ENCODE measurements at regions not wholly inside any gene's neighbourhood (a gene's known extent, or its start where the extent isn't known, plus 50 kb on each side); places are given as distances from the start of the nearest gene placed in this dataset.
"Not testable (repeated sequence)": the region's sequence is repeated elsewhere in the genome, so short reads cannot be mapped to it uniquely, and the experiment has no call there.

DNA sequence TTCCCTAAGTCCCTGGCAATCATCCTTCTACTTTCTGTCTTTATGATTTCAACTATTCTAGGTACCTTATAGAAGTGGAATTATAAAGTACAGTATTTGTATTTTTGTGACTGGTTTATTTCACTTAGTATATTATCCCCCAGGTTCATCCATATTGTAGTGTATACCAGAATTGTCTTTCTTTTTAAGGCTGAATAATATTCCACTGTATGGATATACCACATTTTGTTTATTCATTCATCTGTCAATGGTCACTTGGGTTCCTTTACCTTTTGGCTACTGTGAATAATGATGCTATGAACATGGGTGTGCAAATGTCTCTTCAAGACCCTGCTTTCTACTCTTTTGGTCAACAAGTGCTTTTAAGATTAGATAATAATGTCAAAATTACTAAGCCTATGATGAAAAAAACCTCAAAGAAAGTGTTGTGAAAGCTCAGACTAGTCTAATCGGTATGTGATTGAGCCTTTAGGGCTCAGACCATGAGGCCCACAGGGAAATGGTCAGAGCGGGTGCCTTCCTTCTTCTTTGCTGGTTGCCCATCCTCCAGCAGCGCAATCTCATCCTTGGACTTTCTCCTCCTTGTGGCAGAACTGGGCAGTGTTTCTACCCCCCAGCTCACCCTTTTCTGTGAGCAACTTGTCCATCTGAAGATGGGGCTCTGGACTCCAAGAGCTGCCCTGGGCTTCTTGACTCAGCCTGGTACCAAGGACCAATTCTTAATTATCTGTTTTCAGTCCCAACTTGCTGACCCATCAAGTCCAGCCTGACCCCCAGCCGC, 105.4 kb downstream of the TTC8 start:
- DNase-seq = no peak

DNA sequence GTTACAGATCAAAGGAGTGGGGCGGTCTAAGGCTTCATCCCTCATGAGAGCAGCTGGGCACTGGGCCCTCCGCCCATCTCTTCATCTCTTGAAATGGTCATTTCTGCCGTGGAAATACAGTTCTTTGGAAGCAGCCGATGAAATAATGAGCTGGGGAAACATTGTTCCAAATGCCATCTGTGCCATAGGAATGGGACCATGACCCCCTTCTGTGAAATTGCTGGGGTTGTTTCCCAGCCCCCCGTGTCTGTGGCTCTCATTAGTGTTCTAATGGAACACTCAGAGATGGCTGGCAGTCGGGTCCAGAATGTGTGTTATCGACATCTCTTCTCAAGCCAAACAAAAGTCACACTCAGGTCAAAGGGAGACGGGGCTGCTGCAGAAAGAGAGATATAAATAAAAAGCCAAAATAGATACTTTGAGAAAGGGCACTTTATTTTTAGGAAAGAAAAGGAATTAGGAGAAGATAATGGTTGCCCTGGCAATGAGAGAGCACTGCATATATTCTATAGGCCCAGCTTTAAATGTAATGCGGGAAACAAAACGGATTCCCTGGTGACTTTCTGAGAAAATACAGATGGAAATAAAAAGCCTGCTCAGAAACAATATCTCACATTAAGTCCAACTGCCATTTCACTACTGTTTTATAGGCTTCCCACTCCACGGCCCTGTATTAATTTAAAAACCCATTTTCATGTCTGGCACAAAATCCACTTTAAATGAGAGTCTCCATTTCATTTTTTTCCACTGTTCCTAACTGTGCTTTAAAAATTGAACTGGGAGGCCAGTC, 107.1 kb downstream of the TTC8 start:
- no peak for DNase-seq

DNA sequence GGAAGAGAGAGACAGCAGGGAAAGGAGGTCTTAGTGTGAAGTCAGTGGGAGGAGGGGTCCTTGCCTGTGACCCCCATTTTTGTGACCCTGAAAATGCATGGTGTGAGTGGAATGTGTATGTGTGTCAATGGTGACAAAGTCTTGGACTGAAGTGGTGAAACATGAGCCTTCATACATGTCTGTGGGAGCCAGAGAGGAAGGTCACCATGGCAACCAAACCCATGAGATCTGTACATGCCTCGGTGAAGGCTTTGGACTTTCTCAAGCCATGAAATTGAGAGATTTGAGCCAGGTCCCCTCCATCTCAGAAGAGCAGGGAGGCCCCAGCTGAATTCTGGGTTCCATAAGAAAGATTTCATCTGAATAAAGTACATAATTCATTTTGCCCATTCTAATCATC, 108.7 kb downstream of the TTC8 start:
- DNase-seq = no peak

DNA sequence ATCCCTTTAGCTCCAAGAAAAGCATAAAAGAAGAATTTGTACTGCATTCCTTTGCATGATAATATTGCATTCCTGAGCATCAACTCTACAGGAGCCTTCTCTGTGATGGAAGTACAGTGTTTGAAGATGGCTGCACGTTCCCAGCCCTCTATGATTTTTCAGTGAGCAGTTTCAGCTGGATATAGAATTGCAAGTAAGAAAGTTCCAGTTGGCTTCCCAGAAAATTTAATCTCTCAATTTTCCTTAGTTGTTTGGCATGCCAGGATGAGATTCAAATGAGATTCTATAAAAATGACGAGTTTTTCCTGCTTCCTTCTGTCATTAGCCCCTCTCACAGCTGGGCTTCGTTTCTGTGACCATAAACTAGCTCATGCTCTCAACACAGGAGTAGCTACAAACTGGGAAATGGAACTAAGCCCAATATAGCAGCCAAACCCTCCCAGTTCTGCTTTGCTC, 109.9 kb downstream of the TTC8 start:
- DNase-seq = no peak

DNA sequence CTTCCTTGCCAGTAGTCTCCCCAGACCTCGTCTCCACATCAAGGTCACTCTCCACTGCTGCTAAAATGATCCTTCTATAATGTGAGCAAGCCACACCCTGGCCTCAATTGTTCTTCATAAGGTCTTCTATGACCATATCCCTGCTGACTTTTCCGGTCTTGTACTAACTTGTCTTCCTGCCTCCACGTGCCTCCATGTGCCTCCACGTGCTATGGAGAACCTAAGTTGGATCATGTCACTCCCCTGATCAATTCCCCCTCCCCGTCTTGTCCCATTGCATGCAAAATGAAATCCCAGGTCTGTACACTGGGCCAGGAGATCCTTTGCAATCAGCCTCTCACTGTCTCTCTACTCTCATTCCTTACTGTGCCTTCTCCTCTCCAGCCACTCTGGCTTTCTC, 110.6 kb downstream of the TTC8 start:
- no peak for DNase-seq

DNA sequence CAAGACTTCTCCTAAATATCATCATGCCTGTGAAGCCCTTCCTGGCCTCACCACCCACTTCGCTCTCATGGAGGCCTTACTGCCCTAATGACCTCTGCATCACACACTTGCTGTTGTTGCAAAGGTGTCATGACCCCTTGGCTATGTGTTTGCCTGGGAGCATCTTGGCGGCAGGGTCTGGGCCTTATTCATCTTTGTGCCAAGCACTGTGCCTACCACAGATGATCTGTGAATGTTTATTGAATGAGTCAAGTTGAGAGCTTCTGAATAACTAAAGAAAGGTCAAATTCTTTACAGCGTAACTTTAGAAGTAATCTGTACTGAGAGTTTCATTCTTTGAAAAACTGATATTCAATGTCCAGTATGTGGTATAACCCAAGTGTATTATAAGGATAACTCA, 113.3 kb downstream of the TTC8 start:
- no peak for DNase-seq

DNA sequence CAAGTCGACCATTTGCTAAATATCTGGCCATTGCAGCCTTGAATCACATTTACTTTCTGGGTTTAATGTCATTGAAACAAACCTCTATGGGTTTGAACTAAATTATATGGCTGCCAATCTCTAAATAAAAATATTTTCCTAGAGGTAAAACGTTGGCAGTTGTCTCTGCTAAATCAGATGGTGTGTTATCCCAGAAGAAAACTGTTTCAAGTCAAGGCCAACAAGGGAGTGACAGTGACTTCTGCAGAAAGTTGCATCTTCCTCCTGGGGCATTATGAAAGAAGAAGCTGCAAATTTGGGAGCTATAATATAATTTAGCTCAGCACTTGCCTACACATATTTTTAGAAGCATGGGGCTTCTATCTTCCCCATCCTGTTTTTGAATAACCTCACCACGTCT, 116.2 kb downstream of the TTC8 start:
- no peak for DNase-seq

DNA sequence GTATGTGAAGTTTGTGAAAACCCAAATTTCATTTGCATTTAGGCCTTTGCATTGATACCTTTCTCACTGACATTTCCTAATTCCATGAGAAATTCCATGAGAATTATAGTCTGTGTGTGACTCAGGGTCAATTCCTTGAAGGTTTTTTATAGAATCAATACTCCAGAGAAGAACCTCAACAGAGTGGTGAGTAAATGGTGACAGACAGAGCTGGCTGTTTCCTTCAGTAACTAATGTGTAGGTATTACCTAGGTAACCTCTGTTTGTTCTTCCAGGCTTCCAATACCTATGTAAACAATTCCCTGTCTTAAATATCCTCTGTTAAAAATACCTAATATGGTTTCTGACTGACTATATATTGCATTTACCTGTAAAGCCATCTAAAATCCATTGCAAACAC, 117.0 kb downstream of the TTC8 start:
- DNase-seq = no peak

DNA sequence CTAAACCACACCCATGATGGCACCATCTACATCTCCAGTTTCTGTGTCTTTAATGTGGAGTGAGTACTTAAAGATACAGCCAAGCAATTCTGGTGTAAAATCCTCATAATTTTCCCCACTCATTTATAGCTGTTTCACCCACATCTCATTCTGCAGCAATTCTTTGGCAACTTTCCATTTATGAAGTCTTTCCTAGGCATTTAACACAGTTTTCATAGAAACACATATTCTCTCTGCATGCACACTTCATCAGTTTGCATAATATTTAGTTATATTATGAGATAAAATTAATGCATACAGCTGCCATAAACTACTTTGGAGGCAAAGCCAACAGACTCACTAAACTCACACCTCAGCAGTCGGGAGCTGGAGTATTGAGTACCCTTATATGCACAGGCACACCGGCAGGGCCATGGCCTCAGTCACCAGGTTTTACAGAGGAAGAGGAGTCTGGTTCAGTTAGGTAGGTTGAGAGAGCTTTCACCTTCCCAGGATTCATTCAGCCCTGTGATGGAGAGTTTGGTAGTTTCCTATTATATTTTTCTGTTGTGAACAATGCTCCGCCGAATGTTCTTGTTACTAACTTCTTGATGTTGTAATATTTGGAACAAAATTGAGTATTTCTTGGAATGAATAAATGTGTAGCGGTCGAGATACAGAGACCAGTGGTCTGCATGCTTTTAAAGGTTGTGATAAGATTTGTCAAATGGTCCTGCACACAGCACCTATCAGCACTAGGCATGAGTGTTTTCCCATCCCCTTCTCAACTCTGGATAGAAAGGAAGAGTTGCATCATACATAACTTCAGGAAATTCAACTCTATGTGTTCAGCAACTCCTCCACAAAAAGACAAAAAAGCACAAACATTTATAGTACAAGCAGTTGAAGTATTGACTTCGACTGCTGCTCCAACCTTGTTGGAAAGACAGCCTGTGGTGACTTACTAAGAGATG, 123.5 kb downstream of the TTC8 start:
- DNase-seq = no peak

DNA sequence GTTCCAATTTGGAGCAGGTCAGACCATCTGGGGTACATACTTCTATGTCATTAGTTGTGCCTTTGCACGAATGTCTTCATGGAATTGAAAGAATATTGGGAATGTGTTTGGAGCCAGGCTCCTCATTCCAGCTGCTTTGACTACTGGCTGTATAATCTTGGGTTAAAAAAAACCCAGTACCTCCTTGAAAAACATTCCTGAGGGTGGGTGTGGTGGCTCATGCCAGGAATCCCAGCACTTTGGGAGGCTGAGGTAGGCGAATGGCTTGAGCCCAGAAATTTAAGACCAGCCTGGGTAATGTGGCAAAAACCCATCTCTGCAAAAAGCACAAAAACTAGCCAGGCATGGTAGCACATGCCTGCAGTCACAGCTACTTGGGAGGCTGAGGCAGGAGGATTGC, 125.6 kb downstream of the TTC8 start:
- no peak for DNase-seq

DNA sequence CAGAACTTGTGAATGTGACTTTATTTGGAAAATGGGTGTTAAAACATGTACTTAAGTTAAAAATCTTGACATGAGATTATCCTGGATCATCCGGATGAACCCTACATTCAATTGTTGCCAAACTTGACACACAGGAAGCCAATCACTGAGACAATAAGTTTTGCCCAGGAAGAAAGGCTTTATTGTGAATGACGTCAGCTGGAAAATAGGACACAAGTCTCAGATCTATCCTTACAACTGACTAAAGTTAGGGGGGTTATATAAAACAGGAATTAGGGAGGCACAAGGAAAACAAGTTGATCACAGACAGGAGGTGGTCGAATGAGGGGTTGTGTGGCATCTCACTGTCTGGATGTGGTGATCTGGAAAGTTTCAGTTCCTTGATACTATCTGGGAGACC, 126.9 kb downstream of the TTC8 start:
- no peak for DNase-seq

DNA sequence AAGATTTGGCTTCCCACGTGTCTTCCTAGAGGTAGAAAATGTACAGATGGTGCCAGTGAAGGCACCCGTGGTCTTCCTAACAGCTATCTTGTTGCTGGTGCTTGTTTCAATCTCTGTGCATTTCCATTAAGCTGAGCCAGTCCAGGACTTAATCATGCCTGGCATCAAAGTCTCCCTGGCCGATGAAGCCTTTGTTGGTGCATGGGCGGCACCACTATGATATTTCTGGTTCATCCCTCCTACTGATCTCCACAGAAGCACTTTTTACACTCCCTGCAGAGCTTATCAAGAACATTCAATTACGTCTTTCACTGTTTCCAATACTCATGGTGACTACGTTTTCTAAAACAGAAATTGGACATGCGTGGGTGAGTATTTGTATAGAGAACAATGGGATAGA, 128.4 kb downstream of the TTC8 start:
- DNase-seq = no peak

DNA sequence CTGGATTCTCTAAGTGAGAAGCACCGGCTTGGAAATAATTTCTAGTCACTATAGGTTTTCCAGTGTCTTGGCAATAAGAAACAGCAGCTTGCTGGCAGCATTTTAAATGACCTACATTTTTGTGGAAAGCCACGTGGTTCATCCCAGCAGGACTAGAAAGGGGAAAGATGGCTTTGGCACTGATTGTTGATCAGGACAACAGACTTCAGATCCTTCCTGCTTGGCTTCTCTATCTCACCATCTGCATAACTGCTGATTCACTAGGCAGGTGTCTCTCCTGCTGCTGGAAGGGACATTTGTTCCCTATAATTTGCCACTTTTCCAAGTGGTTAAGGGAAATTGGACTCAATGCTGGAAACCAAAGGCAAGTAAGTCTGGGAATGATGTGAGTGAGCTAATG, 131.0 kb downstream of the TTC8 start:
- no peak for DNase-seq

DNA sequence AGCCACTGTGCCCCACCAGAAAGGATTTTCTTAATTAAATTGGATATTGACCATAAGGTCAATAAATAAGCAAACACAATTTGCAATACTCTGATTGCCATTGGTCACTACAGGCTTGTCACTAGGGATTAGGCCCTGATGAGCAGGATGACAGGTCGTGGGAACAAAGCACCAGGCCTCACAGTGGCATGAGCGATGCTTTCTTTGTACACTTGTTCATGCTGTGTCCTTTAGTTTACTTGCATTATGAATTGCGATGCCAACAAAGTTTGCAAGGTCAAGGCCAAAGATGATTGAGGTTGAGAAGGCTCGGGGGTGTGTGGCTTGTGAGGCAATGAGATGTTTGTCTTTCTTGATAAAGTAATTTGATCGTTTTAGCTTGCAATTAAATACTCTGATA, 136.0 kb downstream of the TTC8 start:
- no peak for DNase-seq

DNA sequence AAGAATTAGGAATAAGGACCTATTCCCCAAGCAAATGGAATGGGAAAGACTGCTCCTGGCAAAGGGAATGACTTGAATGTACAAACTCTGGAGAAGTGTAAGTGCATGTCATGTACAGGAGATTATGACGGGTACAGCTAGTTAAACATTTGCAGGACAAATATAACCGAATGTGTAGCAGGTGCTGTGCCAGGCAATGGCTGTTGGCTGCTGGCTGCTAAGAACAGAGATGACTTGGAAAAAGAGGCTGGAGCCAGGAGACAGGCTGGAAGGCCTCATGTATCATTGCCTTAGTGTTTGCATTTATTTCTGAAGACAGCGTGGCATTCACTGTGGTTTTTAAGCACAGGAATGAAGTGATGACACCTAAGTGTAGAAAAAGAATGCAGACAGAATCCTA, 136.8 kb downstream of the TTC8 start:
- no peak for DNase-seq

DNA sequence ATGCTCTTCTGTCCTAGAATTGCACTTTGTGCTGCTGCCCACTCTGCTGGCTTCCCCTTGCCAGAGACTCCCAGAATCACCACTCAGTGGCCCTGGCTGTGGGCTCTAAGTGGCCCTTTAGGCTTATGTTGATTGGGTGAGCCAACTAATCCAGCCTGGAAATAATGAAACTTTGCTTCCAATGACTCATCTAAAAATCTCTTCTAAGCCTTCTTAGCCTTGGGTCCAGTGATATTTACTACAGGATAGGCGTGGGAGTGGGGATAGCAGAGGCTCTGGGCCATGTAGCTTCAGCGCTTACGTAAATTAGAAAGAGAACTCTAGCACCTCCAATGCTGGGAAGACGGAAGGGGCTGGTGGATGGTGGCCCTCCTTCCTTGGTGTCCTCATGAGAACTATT, 137.9 kb downstream of the TTC8 start:
- DNase-seq = no peak

DNA sequence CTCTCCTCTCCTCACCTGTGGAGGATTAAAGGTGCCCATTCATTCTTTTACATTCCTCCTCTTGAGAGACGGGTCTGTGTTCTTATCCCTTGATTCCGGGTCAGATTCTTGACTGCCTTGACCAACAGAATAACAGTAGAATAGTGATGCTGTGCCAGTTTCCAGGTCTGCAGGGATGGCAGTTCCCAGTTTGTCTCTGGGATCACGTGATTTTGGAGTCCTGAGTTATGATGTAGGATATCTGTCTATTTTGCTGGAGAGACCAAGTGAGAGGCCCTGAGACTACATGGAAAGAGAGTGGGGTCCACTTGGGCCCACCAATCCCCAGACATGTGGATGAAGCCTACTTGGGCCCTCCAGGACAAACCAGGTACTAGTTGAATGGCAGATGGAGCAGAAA, 142.8 kb downstream of the TTC8 start:
- no peak for DNase-seq

DNA sequence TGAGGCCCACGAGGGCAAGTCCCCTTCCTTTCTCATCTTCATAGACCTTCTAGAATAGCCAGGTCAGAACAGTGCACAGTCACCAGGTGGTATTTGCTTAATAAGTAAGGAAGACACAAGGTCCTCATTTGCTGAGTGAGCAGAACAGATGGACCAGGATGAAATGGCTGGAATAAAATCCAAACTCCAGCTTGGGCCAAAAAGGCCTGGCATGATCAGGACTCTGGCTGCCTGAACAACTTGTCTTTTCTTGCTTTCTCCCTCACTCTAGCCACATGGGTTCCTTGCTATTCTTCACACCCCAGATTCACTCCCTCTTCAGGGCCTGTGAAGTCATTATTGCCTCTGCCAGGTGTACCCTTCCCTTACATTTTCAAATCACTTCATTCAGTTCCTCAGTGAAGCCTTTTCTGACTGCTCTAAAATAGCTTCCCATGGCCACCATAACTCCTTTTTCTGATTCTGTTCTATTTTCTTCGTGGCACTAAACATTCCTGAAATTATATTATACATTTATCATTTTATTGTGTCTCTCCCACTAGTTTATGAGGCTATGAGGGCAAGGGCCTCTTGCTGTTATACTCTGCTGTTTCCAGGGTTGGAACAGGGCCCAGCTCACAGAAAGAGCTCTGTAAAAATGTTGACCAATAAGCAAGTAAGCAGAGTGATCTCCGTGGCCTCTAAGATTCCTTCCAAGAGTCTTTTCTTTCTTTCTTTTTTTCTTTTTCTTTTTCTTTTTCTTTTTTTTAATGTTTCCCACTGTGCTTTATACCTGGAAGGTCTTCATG, 150.8 kb downstream of the TTC8 start:
- DNase-seq = no peak

DNA sequence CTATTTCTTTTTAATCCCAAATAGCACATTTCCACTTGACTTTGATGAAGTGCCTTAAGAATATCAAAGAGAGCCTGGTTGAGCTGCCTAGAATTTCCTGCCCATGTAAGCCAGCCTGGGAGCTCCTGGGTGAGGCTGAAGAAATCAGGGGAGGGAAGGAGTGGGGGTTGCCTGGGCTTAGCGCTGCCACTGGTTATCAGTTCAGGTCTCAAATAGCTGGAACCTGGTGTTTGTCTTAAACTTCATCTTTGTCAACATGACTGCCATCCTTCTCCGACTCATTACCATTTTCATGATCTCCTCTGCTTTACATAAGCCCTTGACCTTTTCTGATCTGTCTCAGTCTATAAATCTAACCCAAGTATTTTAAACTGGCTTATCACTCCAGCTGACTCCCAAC, 151.5 kb downstream of the TTC8 start:
- DNase-seq = no peak

DNA sequence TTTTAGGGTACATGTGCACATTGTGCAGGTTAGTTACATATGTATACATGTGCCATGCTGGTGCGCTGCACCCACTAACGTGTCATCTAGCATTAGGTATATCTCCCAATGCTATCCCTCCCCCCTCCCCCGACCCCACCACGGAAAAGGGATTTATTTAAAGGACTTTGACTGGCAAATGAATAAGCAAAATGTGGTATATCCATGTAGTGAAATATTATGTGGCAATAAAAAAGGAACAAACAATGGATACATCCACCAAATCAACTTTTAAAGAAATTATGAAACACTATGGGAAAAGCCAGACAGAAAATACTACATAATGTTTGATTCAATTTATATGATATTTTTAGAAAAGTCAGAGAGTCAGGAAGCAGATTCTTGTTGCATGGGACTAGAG, 156.5 kb downstream of the TTC8 start:
- DNase-seq = not testable (repeated sequence)

DNA sequence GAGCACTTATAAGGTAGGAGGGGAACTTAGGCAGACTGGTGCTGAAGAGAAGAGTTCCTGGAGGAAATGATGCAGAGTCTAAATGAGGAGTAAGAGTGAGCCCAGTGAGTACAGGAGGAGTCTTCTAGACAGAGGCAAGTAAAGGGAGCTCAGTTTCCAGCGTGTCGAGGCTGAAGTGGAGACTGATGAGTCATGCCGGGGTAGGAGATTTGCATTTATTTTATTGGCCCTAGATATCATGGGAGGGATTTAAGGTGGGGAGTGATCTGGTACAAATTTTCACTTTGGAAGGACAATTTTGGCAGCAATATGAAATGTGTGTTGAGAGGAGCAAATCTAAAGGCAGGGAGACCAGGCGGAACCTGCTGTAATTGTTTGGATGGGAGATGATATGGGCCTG, 157.5 kb downstream of the TTC8 start:
- DNase-seq = no peak

DNA sequence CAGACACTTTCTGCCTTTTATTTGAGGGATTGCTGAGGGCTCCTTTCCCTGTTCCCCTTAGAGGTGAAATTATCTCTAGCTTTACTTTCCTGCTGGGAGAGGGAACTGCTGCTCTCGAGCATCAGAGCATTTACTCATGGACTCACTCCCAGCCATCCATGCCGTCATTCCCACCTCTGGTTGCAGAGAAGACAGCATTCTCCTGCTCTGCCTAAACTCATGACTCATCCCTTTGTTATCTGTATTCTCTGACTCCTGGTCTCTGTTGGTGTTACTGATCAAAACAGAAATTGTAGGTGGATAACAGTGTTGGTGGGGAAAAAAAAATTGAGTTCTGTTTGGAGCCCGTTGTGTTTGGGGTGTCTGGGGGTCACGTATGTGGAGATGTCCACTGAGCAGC, 159.3 kb downstream of the TTC8 start:
- DNase-seq = no peak

DNA sequence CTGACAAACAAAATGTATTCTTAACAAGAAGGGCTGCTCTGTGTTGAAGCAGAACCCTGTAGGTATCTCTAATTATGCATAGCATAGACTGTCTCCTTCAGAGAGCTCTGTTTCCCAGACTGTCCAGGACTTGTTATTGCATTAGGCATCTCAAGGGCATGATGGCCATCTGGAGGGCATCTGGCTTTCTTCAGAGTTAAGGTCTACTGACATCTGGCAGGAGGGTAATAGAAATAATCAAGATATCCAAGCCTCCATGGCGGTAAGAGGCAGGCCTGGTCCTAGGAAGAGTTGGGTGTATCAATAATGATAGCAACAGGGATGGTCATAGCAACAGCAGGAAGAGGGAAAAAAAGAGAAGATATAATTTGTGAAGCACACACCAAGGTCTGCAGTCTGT, 161.2 kb downstream of the TTC8 start:
- DNase-seq = no peak
